ENCODE measurements at regions not wholly inside any gene's neighbourhood (a gene's known extent, or its start where the extent isn't known, plus 50 kb on each side); places are given as distances from the start of the nearest gene placed in this dataset.

DNA sequence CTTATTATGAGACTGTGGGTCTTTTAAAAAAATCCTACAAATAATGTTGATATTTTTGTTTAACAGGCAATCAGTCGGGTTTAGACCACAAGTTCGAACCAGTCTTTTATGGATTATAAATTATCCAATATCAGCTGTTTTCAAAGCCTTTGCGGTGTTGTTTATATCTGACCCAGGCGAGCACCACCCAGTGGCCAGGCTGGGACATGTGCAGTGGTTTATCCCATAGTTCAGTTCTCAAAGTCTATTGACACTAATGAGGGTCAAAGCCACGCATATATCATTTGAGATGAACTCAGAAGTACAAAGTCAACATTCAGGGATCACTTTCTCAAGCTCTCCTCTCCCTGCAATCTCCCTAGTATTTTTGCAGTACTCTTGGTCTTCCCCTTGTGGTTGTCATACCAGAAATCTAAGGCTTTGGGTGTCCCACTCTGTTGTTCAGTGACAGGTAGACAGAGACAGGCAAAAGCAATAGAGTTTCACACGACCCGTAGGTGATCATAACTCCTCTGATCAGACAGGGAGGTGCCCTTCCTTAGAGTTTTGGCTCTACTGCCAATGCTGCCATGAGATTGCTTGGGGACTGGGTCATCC lies 117.4 kb upstream of the POM121L12 start:
- H3K9me3 ChIP-seq (ENCODE audit: severe bottlenecking) = no peaks in the 10 kb centered on the region
- TF ChIP-seq, protein P1, sequence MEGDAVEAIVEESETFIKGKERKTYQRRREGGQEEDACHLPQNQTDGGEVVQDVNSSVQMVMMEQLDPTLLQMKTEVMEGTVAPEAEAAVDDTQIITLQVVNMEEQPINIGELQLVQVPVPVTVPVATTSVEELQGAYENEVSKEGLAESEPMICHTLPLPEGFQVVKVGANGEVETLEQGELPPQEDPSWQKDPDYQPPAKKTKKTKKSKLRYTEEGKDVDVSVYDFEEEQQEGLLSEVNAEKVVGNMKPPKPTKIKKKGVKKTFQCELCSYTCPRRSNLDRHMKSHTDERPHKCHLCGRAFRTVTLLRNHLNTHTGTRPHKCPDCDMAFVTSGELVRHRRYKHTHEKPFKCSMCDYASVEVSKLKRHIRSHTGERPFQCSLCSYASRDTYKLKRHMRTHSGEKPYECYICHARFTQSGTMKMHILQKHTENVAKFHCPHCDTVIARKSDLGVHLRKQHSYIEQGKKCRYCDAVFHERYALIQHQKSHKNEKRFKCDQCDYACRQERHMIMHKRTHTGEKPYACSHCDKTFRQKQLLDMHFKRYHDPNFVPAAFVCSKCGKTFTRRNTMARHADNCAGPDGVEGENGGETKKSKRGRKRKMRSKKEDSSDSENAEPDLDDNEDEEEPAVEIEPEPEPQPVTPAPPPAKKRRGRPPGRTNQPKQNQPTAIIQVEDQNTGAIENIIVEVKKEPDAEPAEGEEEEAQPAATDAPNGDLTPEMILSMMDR (IDR thresholded peaks at IDR 0.05; ENCODE audit: low read depth, low read length) = peak; percentile 62
- H3K27me3 ChIP-seq (ENCODE audit: insufficient read depth, low read depth, severe bottlenecking) = no peaks in the 10 kb centered on the region
- no peak overlapping the region for H3K27ac ChIP-seq
- H3K36me3 ChIP-seq = no peaks in the 10 kb centered on the region
- peak; percentile 39 for DNase-seq
- H3K4me3 ChIP-seq (ENCODE audit: low read depth, low read length) = no peak overlapping the region

DNA sequence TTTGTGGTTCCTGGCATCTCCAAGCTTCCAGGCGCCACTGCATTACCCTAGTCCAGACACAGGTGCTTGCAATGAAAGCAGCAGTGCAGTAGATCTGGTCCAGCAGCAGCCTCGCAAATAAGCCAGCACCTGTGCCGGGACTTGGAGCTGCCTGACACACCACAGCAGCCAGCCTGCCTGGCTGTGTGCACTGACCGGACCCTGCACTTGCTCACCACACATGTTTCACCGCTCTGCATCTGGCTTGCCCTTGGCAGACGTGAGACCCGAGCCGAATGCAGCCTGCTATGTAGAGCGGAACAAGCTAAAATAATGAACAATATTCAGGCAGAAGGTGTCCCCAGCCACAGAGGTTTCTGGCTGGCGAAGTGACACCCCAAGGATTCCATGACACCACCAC lies 123.6 kb upstream of the POM121L12 start:
- no peak for DNase-seq
- Histone ChIP-seq H3K27ac (no peak overlapping the region), H3K4me3 (ENCODE audit: low read depth, low read length) (no peak overlapping the region), H3K9me3 (ENCODE audit: severe bottlenecking) (no peaks in the 10 kb centered on the region), H3K27me3 (ENCODE audit: insufficient read depth, low read depth, severe bottlenecking) (no peaks in the 10 kb centered on the region), H3K36me3 (no peaks in the 10 kb centered on the region)
- TF ChIP-seq, protein P1 (IDR thresholded peaks at IDR 0.05; ENCODE audit: low read depth, low read length) = no peak

DNA sequence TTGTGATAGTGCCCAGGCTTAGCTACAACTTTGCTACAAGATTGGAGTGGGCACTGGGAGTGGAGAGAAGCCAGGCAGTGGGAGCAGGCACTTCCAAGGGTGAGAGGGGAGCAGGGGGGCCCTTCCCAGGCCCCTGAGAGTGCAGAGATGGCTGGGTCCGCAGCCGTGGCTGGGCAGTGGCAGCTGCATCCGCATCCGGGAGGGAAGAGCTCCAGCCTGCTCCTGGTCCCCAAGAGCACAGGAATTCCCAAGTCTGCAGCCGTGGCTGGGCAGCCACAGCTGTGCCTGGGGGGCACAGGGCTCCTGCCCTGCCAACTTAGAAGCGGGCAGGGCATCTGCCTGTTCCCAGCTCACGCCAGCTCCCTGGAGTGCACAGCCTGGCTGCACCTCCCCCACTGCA lies 124.1 kb upstream of the POM121L12 start:
- TF ChIP-seq, protein P1 (IDR thresholded peaks at IDR 0.05; ENCODE audit: low read depth, low read length) = no peak
- Histone ChIP-seq H3K36me3 (no peaks in the 10 kb centered on the region), H3K27me3 (ENCODE audit: insufficient read depth, low read depth, severe bottlenecking) (no peaks in the 10 kb centered on the region), H3K27ac (no peak overlapping the region), H3K9me3 (ENCODE audit: severe bottlenecking) (no peaks in the 10 kb centered on the region), H3K4me3 (ENCODE audit: low read depth, low read length) (no peak overlapping the region)
- DNase-seq = no peak

DNA sequence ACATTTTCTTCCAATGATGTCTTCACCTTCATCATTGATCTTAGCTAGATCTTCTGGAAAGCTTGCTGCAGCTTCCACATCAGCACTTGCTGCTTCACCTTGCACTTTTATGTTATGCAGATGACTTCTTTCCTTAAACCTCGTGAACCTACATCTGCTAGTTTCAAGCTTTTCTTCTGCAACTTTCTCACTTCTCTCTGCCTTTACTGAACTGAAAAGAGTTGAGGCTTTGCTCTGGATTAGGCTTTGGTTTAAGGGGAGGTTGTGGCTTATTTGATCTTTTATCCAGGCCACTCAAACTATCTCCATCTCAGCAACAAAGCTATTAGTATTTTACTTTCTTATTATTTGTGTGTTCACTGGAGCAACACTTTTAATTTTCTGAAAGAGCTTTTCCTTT lies 125.5 kb upstream of the POM121L12 start:
- H3K9me3 ChIP-seq (ENCODE audit: severe bottlenecking) = no peaks in the 10 kb centered on the region
- H3K27ac ChIP-seq = no peak overlapping the region
- DNase-seq = no peak
- no peaks in the 10 kb centered on the region for H3K27me3 ChIP-seq (ENCODE audit: insufficient read depth, low read depth, severe bottlenecking)
- H3K36me3 ChIP-seq = no peaks in the 10 kb centered on the region
- TF ChIP-seq, protein P1 (IDR thresholded peaks at IDR 0.05; ENCODE audit: low read depth, low read length) = no peak
- no peak overlapping the region for H3K4me3 ChIP-seq (ENCODE audit: low read depth, low read length)

DNA sequence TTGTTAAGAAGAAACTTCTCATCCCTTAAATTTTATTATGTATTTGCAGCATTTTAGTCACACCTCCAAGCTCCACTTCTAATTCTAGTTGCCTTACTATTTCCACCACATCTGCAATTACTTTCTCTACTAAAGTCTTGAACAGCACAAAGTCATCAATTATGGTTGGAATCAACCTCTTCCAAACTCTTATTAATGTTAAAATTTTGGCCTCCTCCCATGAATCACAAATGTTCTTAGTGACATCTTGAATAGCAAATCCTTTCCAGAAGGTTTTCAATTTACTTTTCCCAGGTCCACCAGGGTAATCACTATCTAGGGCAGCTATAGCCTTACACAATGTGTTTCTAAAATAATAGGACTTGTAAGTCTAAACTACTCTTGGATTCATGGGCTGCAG lies 126.3 kb upstream of the POM121L12 start:
- no peak for DNase-seq
- TF ChIP-seq, protein P1 (IDR thresholded peaks at IDR 0.05; ENCODE audit: low read depth, low read length) = no peak
- no peaks in the 10 kb centered on the region for H3K9me3 ChIP-seq (ENCODE audit: severe bottlenecking)
- H3K36me3 ChIP-seq = no peaks in the 10 kb centered on the region
- H3K27ac ChIP-seq = no peak overlapping the region
- H3K27me3 ChIP-seq (ENCODE audit: insufficient read depth, low read depth, severe bottlenecking) = no peaks in the 10 kb centered on the region
- H3K4me3 ChIP-seq (ENCODE audit: low read depth, low read length) = no peak overlapping the region

DNA sequence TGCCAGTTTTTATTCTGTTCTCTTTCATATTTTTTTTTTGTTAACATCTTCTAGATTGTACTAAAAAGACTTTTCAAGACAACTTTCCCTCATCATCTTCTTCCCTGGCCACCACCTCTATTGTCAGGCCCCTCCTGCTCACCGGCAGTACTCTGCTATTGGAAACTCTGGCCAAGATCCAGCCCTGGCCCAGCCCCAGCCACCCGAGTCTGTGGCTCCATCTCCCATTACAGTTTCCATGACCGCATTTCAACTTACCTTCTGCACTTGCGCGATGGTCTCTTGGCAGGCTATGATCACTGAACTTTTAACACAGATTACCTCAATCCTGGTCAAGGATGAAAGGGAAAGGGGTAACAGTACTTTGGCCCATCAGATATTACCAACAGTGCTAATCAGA lies 137.7 kb upstream of the POM121L12 start:
- H3K36me3 ChIP-seq = no peaks in the 10 kb centered on the region
- H3K4me3 ChIP-seq (ENCODE audit: low read depth, low read length) = no peak overlapping the region
- H3K9me3 ChIP-seq (ENCODE audit: severe bottlenecking) = no peaks in the 10 kb centered on the region
- no peak overlapping the region for H3K27ac ChIP-seq
- no peaks in the 10 kb centered on the region for H3K27me3 ChIP-seq (ENCODE audit: insufficient read depth, low read depth, severe bottlenecking)
- no peak for DNase-seq
- TF ChIP-seq, protein P1 (IDR thresholded peaks at IDR 0.05; ENCODE audit: low read depth, low read length) = no peak

Data from WERI-Rb-1 (cell line).